ENCODE measurements at regions not wholly inside any gene's neighbourhood (a gene's known extent, or its start where the extent isn't known, plus 50 kb on each side); places are given as distances from the start of the nearest gene placed in this dataset.

DNA sequence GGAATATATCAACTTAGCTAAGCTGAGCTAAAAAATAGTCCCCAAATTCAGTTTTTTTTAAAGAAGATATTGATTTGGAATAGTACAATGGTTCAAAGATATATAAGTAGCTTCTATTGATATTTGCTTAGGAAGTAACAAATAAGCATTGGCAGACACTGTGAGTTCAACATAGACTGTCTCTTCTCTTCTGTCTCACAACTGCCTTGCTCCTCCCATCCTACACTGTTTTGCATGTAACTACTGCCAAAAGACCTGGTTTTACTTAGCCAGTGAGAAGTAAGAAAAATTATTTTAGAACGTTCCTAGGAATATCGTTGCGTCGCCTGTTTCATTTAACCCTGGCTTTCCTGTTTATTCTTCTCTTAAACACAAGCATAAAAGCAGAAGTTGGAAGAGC, 859.0 kb upstream of the SPRY2 start:
- no peaks in the 10 kb centered on the region for H3K4me1 Mint-ChIP-seq
- H2AFZ ChIP-seq = no peak overlapping the region
- H3K9me3 Mint-ChIP-seq = peaks cover 6% of the 10 kb centered on the region
- no peak overlapping the region for H3K27ac Mint-ChIP-seq
- H3K27me3 Mint-ChIP-seq (ENCODE audit: insufficient read depth, low read depth, poor library complexity) = no peaks in the 10 kb centered on the region
- no peaks in the 10 kb centered on the region for H3F3A ChIP-seq (replicated peaks; ENCODE audit: low read depth)
- H3K4me2 ChIP-seq = no peak overlapping the region
- H3K27me3 ChIP-seq (ENCODE audit: insufficient read depth) = no peaks in the 10 kb centered on the region
- peaks cover 4% of the 10 kb centered on the region; the same call in 1 of the 2 replicates for H3K9me2 ChIP-seq (ENCODE audit: insufficient read depth)
- H3K4me3 ChIP-seq = no peak overlapping the region
- no peaks in the 10 kb centered on the region for H3K4me1 ChIP-seq (ENCODE audit: insufficient read depth)
- H3K36me3 Mint-ChIP-seq (ENCODE audit: low read depth) = peaks cover 2% of the 10 kb centered on the region; the same call in 1 of the 3 replicates
- no peak overlapping the region for H3K27ac ChIP-seq (ENCODE audit: low read depth)
- no peaks in the 10 kb centered on the region for H4K20me1 ChIP-seq (replicated peaks; ENCODE audit: insufficient read depth)
- no peak for TF ChIP-seq ETS1 (IDR thresholded peaks at IDR 0.05)
- no peak for TF ChIP-seq EZH2phosphoT487 (IDR thresholded peaks at IDR 0.05; ENCODE audit: unreplicated experiment)
- TF ChIP-seq ZNF331 (CRISPR knock-in tag; IDR thresholded peaks at IDR 0.05; ENCODE audit: low read depth) = no peak
- no peak for TF ChIP-seq STAT1 (IDR thresholded peaks at IDR 0.05; ENCODE audit: unreplicated experiment)
- TF ChIP-seq JUNB (IDR thresholded peaks at IDR 0.05; ENCODE audit: unreplicated experiment) = no peak
- no peak for TF ChIP-seq NANOG (IDR thresholded peaks at IDR 0.05; ENCODE audit: borderline replicate concordance)
- TF ChIP-seq CTCF (conservative IDR thresholded peaks at IDR 0.05; ENCODE audit: low read depth in 2 of 2) = no peak
- TF ChIP-seq ZNF114 (CRISPR knock-in tag; IDR thresholded peaks at IDR 0.05) = no peak
- no peak for TF ChIP-seq ZNF462 (CRISPR knock-in tag; IDR thresholded peaks at IDR 0.05)
- TF ChIP-seq EZH2 (IDR thresholded peaks at IDR 0.05; ENCODE audit: low read depth, unreplicated experiment) = no peak
- TF ChIP-seq, protein P1, sequence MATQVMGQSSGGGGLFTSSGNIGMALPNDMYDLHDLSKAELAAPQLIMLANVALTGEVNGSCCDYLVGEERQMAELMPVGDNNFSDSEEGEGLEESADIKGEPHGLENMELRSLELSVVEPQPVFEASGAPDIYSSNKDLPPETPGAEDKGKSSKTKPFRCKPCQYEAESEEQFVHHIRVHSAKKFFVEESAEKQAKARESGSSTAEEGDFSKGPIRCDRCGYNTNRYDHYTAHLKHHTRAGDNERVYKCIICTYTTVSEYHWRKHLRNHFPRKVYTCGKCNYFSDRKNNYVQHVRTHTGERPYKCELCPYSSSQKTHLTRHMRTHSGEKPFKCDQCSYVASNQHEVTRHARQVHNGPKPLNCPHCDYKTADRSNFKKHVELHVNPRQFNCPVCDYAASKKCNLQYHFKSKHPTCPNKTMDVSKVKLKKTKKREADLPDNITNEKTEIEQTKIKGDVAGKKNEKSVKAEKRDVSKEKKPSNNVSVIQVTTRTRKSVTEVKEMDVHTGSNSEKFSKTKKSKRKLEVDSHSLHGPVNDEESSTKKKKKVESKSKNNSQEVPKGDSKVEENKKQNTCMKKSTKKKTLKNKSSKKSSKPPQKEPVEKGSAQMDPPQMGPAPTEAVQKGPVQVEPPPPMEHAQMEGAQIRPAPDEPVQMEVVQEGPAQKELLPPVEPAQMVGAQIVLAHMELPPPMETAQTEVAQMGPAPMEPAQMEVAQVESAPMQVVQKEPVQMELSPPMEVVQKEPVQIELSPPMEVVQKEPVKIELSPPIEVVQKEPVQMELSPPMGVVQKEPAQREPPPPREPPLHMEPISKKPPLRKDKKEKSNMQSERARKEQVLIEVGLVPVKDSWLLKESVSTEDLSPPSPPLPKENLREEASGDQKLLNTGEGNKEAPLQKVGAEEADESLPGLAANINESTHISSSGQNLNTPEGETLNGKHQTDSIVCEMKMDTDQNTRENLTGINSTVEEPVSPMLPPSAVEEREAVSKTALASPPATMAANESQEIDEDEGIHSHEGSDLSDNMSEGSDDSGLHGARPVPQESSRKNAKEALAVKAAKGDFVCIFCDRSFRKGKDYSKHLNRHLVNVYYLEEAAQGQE (IDR thresholded peaks at IDR 0.05; ENCODE audit: unreplicated experiment) = no peak
- TF ChIP-seq CREB1 (CRISPR knock-in tag; IDR thresholded peaks at IDR 0.05; ENCODE audit: low read depth) = no peak
- no peak overlapping the region for H3K4me3 Mint-ChIP-seq
- no peak for ATAC-seq
- no peaks in the 10 kb centered on the region for H3K36me3 ChIP-seq (ENCODE audit: insufficient read depth)
- no peak for DNase-seq (ENCODE audit: low spot score)
- H3K79me2 ChIP-seq (replicated peaks; ENCODE audit: insufficient read depth) = no peaks in the 10 kb centered on the region
